DOHH2 (cell line): ENCODE measurements at regions not wholly inside any gene's neighbourhood (a gene's known extent, or its start where the extent isn't known, plus 50 kb on each side); places are given as distances from the start of the nearest gene placed in this dataset.

Experiments
- H3F3A ChIP-seq: fragments of 200-600 bp; sonication (generic), shearing (Covaris generic); 2 replicates; pipeline ENCODE4 v1.6.0; 2016; ENCODE audit warnings: antibody characterized with exemption, mild to moderate bottlenecking; ENCODE audit not compliant: control insufficient read depth, insufficient read depth
- H3K27ac ChIP-seq: fragments of 200-600 bp; sonication (generic); 2 replicates; pipeline ENCODE4 v1.5.1; 2014; ENCODE audit warnings: low read depth, mild to moderate bottlenecking, low read length, moderate library complexity
- H3K27me3 ChIP-seq: fragments of 200-600 bp; sonication (generic); 2 replicates; pipeline ENCODE4 v1.6.1; 2014; ENCODE audit warnings: mild to moderate bottlenecking, low read length, mixed read lengths; ENCODE audit not compliant: control insufficient read depth
- H3K36me3 ChIP-seq: fragments of 200-600 bp; sonication (generic); 2 replicates; pipeline ENCODE4 v1.6.1; 2014; ENCODE audit warnings: mild to moderate bottlenecking, low read length, moderate library complexity, mixed read lengths; ENCODE audit not compliant: control insufficient read depth
- H3K4me1 ChIP-seq: fragments of 200-600 bp; sonication (generic); 2 replicates; pipeline ENCODE4 v1.6.1; 2014; ENCODE audit warnings: mild to moderate bottlenecking, low read length, mixed read lengths; ENCODE audit not compliant: control insufficient read depth
- H3K4me2 ChIP-seq: fragments of 200-600 bp; sonication (generic); 2 replicates; pipeline ENCODE4 v1.6.0; 2014; ENCODE audit warnings: mild to moderate bottlenecking, low read length, moderate library complexity
- H3K4me3 ChIP-seq: fragments of 200-600 bp; sonication (generic); 2 replicates; pipeline ENCODE4 v1.5.1; 2014; ENCODE audit warnings: mild to moderate bottlenecking, low read length, mixed read lengths
- H3K79me2 ChIP-seq: fragments of 200-600 bp; sonication (generic); 2 replicates; pipeline ENCODE4 v1.6.1; 2014; ENCODE audit warnings: mild to moderate bottlenecking, low read length, mixed read lengths; ENCODE audit not compliant: control insufficient read depth
- H3K9me2 ChIP-seq: fragments of 200-600 bp; sonication (generic); replicated peaks from 2 replicates; pipeline ENCODE4 v1.6.1; 2014; ENCODE audit warnings: mild to moderate bottlenecking, low read length, mixed read lengths; ENCODE audit not compliant: control insufficient read depth
- H3K9me3 ChIP-seq: fragments of 200-600 bp; sonication (generic); 2 replicates; pipeline ENCODE4 v1.6.1; 2014; ENCODE audit warnings: antibody characterized with exemption, low read length, mixed read lengths; ENCODE audit not compliant: control insufficient read depth, insufficient read depth
- H4K20me1 ChIP-seq: fragments of 200-600 bp; sonication (generic); 2 replicates; pipeline ENCODE4 v1.6.0; 2014; ENCODE audit warnings: low read depth, mild to moderate bottlenecking, antibody characterized with exemption, low read length, moderate library complexity; ENCODE audit not compliant: control insufficient read depth, insufficient read depth
- CTCF ChIP-seq: fragments of 200-600 bp; sonication (generic); IDR thresholded peaks from one replicate; pipeline ENCODE4 v1.5.1; 2014; ENCODE audit warnings: antibody characterized with exemption, mild to moderate bottlenecking, low read depth, low read length; ENCODE audit not compliant: poor library complexity, severe bottlenecking
- EZH2phosphoT487 ChIP-seq: fragments of 200-600 bp; sonication (generic); IDR thresholded peaks from 2 replicates; pipeline ENCODE4 v1.6.1; 2017; ENCODE audit warnings: borderline replicate concordance, mild to moderate bottlenecking, antibody characterized with exemption, low read length, moderate library complexity, mixed read lengths

GRCh38 chr11:16408619-16409018, 52.3 kb upstream of the SOX6 start:
- Histone ChIP-seq H3K27me3 (no peaks in the 10 kb centered on the region), H3K4me2 (no peak overlapping the region), H3F3A (no peaks in the 10 kb centered on the region), H3K27ac (no peak overlapping the region), H3K9me3 (no peaks in the 10 kb centered on the region), H3K9me2 (no peaks in the 10 kb centered on the region), H4K20me1 (no peaks in the 10 kb centered on the region), H3K4me3 (no peak overlapping the region), H3K4me1 (no peaks in the 10 kb centered on the region), H3K79me2 (no peaks in the 10 kb centered on the region), H3K36me3 (no peaks in the 10 kb centered on the region)
- no peak for TF ChIP-seq EZH2phosphoT487
- no peak for TF ChIP-seq CTCF

- Histone ChIP-seq H3K27ac (no peak overlapping the region), H4K20me1 (no peaks in the 10 kb centered on the region), H3K4me3 (no peak overlapping the region), H3K9me2 (no peaks in the 10 kb centered on the region), H3K36me3 (no peaks in the 10 kb centered on the region), H3K4me1 (no peaks in the 10 kb centered on the region), H3K4me2 (no peak overlapping the region), H3F3A (no peaks in the 10 kb centered on the region), H3K9me3 (no peaks in the 10 kb centered on the region), H3K27me3 (no peaks in the 10 kb centered on the region), H3K79me2 (no peaks in the 10 kb centered on the region)
- TF ChIP-seq EZH2phosphoT487, result no peak
- no peak for TF ChIP-seq CTCF
These were observed 49.9 kb upstream of the SOX6 start for GRCh38 chr11:16406226-16406625.
